Activated T-helper 17 cell treated with anti-CD3 and anti-CD28 coated beads, Interleukin-2, amount 50 U/mL, for 72 hours (primary cell): ENCODE measurements at regions not wholly inside any gene's neighbourhood (a gene's known extent, or its start where the extent isn't known, plus 50 kb on each side); places are given as distances from the start of the nearest gene placed in this dataset.

Experiments
- ATAC-seq: fragments of 150-1000 bp; cut with Tn5 transposase; replicated peaks from 2 replicates; pipeline ENCODE4 v1.10.0; 2021; ENCODE audit warnings: mild to moderate bottlenecking, moderate library complexity
- H3K27ac Mint-ChIP-seq: one replicate; pipeline ENCODE4 v1.8.0; 2022; ENCODE audit warnings: mixed read lengths
- H3K27me3 Mint-ChIP-seq: one replicate; pipeline ENCODE4 v1.8.0; 2022; ENCODE audit warnings: mixed read lengths
- H3K36me3 Mint-ChIP-seq: one replicate; pipeline ENCODE4 v1.8.0; 2022; ENCODE audit warnings: low read depth, mild to moderate bottlenecking, mixed read lengths
- H3K4me1 Mint-ChIP-seq: one replicate; pipeline ENCODE4 v1.8.0; 2022; ENCODE audit warnings: mixed read lengths
- H3K4me3 Mint-ChIP-seq: one replicate; pipeline ENCODE4 v1.8.0; 2022; ENCODE audit warnings: mild to moderate bottlenecking, mixed read lengths
- H3K9me3 Mint-ChIP-seq: one replicate; pipeline ENCODE4 v1.8.0; 2022; ENCODE audit warnings: mixed read lengths

DNA sequence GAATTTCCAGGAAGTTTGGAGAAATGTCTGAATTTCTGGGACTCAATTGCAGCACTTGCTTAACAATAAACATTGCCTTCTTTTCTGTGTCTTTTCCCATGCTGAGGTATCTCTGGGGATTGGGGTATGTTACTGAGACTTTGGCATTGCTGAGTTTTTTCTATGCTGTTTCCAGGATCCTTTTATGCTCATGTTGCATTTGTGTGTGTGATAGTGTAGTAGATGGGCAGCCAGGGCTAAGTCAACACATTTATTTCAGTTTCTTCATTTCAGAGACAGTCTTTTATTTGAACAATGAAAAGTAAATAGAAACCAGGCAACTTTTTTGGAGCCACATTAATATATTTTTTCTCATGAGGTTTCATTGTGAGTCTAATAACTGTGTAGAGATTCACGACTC, 1160.3 kb upstream of the TMEM132C start:
- Mint-ChIP-seq H3K4me3 (no peak overlapping the region), H3K9me3 (no peaks in the 10 kb centered on the region), H3K4me1 (no peaks in the 10 kb centered on the region), H3K27me3 (peaks cover 43% of the 10 kb centered on the region), H3K36me3 (no peaks in the 10 kb centered on the region), H3K27ac (no peak overlapping the region)
- ATAC-seq, result no peak

DNA sequence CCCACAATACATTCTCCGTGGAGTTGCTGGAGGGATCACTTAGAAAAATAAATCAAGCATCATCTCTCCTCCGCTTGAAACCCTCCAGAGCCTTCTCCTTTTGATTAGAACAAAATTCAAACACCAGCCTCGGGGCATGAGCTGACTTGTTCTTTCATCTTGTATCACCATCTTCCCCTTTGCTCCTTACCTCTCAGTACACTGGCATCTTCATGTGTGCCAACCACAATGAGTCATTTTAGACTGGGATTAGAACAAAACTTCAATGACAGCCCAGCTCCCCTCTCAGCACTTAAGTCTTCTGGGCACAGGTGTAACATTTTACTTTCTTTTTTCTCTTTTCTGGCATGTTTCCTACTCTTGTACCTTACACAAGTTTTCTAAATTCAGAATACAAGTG, 1159.2 kb upstream of the TMEM132C start:
- Mint-ChIP-seq H3K27ac (no peak overlapping the region), H3K27me3 (peaks cover 38% of the 10 kb centered on the region), H3K4me3 (no peak overlapping the region), H3K36me3 (no peaks in the 10 kb centered on the region), H3K9me3 (no peaks in the 10 kb centered on the region), H3K4me1 (no peaks in the 10 kb centered on the region)
- ATAC-seq, result no peak

- Mint-ChIP-seq H3K4me1 (no peaks in the 10 kb centered on the region), H3K4me3 (no peak overlapping the region), H3K36me3 (no peaks in the 10 kb centered on the region), H3K9me3 (no peaks in the 10 kb centered on the region), H3K27me3 (peaks cover 42% of the 10 kb centered on the region), H3K27ac (no peak overlapping the region)
- ATAC-seq, result peak; percentile 78
Measured at GRCh38 chr12:127108360-127109215, 1158.4 kb upstream of the TMEM132C start.

GRCh38 chr12:127113945-127114344, 1153.0 kb upstream of the TMEM132C start:
- no peak overlapping the region for H3K27ac Mint-ChIP-seq
- no peak for ATAC-seq
- peaks cover 22% of the 10 kb centered on the region for H3K27me3 Mint-ChIP-seq
- H3K4me1 Mint-ChIP-seq, result no peaks in the 10 kb centered on the region
- no peak overlapping the region for H3K4me3 Mint-ChIP-seq
- H3K36me3 Mint-ChIP-seq, result no peaks in the 10 kb centered on the region
- H3K9me3 Mint-ChIP-seq, result no peaks in the 10 kb centered on the region

DNA sequence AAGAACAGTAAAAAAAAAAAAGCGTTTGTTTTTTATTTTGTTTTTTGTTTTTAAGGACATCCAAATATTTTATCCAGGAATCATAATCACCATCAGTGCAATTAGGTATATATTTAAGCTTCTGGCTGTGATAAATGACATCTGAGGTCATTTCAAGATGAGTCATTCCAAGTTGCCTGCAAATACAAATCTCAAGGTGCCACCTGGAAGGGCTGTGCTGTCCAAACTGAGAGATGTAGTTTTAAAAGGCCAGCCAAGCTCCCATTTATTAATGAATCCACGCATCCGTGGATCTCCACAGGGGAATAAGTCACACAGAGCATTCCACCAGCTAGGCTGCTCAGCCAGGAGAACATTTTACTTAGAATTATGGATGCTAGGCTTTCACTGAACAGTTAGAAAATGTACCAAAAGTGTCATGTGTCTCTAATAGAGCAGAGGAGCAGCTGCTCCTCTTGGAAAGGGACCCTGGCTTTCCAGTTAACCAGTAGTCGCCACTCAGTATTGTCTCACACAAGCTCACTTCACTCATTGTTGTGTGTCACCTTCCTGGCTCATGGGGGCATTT, 1151.4 kb upstream of the TMEM132C start:
- no peaks in the 10 kb centered on the region for H3K4me1 Mint-ChIP-seq
- no peaks in the 10 kb centered on the region for H3K9me3 Mint-ChIP-seq
- H3K4me3 Mint-ChIP-seq, result no peak overlapping the region
- no peak for ATAC-seq
- no peak overlapping the region for H3K27ac Mint-ChIP-seq
- H3K36me3 Mint-ChIP-seq, result no peaks in the 10 kb centered on the region
- H3K27me3 Mint-ChIP-seq, result peaks cover 16% of the 10 kb centered on the region

DNA sequence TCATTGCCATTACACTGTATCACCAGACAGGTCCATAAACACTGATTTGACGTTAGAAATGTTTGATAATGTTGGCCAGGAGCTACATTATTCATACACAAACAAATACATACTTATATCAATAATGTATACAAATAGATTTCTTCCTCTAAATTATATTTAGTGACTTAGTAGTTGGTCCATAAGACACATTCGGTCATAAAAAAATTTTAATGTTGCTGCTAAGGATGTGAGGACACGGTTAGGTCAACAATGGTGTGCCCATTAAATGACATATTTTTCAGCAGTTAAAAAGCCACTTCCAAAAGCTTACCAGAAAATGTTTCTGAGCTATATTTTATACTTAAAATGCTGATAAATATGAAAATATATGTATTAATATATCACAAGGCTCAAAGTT, 1148.7 kb upstream of the TMEM132C start:
- no peaks in the 10 kb centered on the region for H3K4me1 Mint-ChIP-seq
- H3K27me3 Mint-ChIP-seq, result peaks cover 19% of the 10 kb centered on the region
- no peak overlapping the region for H3K4me3 Mint-ChIP-seq
- no peaks in the 10 kb centered on the region for H3K36me3 Mint-ChIP-seq
- H3K27ac Mint-ChIP-seq, result no peak overlapping the region
- H3K9me3 Mint-ChIP-seq, result no peaks in the 10 kb centered on the region
- no peak for ATAC-seq

DNA sequence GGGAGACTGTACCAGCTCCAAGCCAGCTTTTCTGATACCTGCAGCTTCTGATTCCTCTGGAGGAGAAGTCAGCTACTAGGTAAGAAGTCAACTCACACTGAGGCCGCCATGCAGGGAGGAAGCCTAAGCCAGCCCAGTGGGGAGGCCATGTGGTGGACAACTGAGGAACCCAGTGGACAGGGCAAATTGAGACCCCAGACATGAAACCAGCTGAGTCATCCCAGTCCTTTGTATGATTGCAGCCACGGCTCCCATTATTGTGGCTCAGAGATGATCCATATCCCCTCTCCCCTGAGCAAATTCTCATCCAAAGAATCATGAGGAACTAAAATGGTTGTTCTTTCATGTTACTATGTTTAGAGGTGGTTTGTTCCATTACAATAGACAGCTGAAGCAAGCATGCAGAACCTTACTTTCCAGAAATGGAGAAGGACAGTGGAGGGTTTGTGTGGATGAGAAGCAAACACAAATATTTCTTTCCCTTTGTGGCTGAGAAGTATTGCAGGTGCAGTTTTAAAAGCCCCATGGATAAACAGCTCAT, 1147.3 kb upstream of the TMEM132C start:
- H3K36me3 Mint-ChIP-seq, result no peaks in the 10 kb centered on the region
- H3K9me3 Mint-ChIP-seq, result no peaks in the 10 kb centered on the region
- no peaks in the 10 kb centered on the region for H3K4me1 Mint-ChIP-seq
- H3K27ac Mint-ChIP-seq, result no peak overlapping the region
- no peak overlapping the region for H3K4me3 Mint-ChIP-seq
- H3K27me3 Mint-ChIP-seq, result peaks cover 19% of the 10 kb centered on the region
- ATAC-seq, result no peak

- no peak for ATAC-seq
- Mint-ChIP-seq H3K4me3 (no peak overlapping the region), H3K4me1 (no peaks in the 10 kb centered on the region), H3K27me3 (peaks cover 19% of the 10 kb centered on the region), H3K9me3 (no peaks in the 10 kb centered on the region), H3K36me3 (no peaks in the 10 kb centered on the region), H3K27ac (no peak overlapping the region)
Measured at GRCh38 chr12:127120851-127121250, 1146.1 kb upstream of the TMEM132C start.

GRCh38 chr12:127121494-127122084, 1145.4 kb upstream of the TMEM132C start:
- H3K9me3 Mint-ChIP-seq, result no peaks in the 10 kb centered on the region
- H3K4me1 Mint-ChIP-seq, result peaks cover 4% of the 10 kb centered on the region
- no peak overlapping the region for H3K27ac Mint-ChIP-seq
- no peak for ATAC-seq
- H3K36me3 Mint-ChIP-seq, result no peaks in the 10 kb centered on the region
- H3K4me3 Mint-ChIP-seq, result no peak overlapping the region
- peaks cover 13% of the 10 kb centered on the region for H3K27me3 Mint-ChIP-seq

GRCh38 chr12:127125607-127126259, 1141.2 kb upstream of the TMEM132C start:
- peak; percentile 84 for ATAC-seq
- peaks cover 16% of the 10 kb centered on the region for H3K27me3 Mint-ChIP-seq
- peak overlapping the region; percentile 74 for H3K27ac Mint-ChIP-seq
- peak overlapping the region; percentile 29 for H3K4me3 Mint-ChIP-seq
- no peaks in the 10 kb centered on the region for H3K9me3 Mint-ChIP-seq
- H3K4me1 Mint-ChIP-seq, result peaks cover 5% of the 10 kb centered on the region
- H3K36me3 Mint-ChIP-seq, result no peaks in the 10 kb centered on the region

DNA sequence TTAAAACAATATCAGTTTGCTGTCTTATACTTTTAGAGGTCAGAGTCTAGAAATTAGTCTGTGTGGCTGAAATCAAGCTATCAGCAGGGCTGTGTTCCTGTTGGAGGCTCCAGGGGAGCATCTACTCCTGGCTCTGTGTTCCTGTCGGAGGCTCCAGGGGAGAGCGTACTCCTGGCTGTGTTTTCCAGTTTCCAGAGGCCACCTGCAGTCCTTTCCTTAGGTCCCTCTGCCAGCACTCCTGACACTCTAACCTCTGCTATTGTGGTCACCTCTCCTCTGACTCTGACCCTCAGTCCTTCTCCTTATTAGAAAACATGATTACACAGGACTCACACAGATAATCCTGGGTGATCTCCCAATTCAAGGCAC, 1140.7 kb upstream of the TMEM132C start:
- no peak for ATAC-seq
- Mint-ChIP-seq H3K27ac (peak overlapping the region; percentile 74), H3K36me3 (no peaks in the 10 kb centered on the region)

GRCh38 chr12:127127897-127128296, 1139.1 kb upstream of the TMEM132C start:
- H3K27me3 Mint-ChIP-seq, result peaks cover 10% of the 10 kb centered on the region
- no peak overlapping the region for H3K4me3 Mint-ChIP-seq
- H3K4me1 Mint-ChIP-seq, result peaks cover 5% of the 10 kb centered on the region
- H3K27ac Mint-ChIP-seq, result peak overlapping the region; percentile 25
- no peaks in the 10 kb centered on the region for H3K9me3 Mint-ChIP-seq
- H3K36me3 Mint-ChIP-seq, result no peaks in the 10 kb centered on the region
- no peak for ATAC-seq

More for the DNA sequence above, 1140.7 kb upstream of the TMEM132C start:
- H3K9me3 Mint-ChIP-seq, result no peaks in the 10 kb centered on the region
- H3K27me3 Mint-ChIP-seq, result peaks cover 13% of the 10 kb centered on the region
- peak overlapping the region; percentile 29 for H3K4me3 Mint-ChIP-seq
- H3K4me1 Mint-ChIP-seq, result peaks cover 5% of the 10 kb centered on the region

- H3K27me3 Mint-ChIP-seq, result peaks cover 13% of the 10 kb centered on the region
Measured at GRCh38 chr12:127130506-127131124, 1136.4 kb upstream of the TMEM132C start.

GRCh38 chr12:127133675-127134335, 1133.2 kb upstream of the TMEM132C start:
- H3K36me3 Mint-ChIP-seq, result no peaks in the 10 kb centered on the region
- ATAC-seq, result no peak

More at GRCh38 chr12:127130506-127131124, 1136.4 kb upstream of the TMEM132C start:
- no peaks in the 10 kb centered on the region for H3K36me3 Mint-ChIP-seq
- no peak overlapping the region for H3K4me3 Mint-ChIP-seq
- no peaks in the 10 kb centered on the region for H3K9me3 Mint-ChIP-seq
- ATAC-seq, result no peak
- peaks cover 5% of the 10 kb centered on the region for H3K4me1 Mint-ChIP-seq
- no peak overlapping the region for H3K27ac Mint-ChIP-seq

More at GRCh38 chr12:127133675-127134335, 1133.2 kb upstream of the TMEM132C start:
- H3K4me3 Mint-ChIP-seq, result no peak overlapping the region
- H3K9me3 Mint-ChIP-seq, result no peaks in the 10 kb centered on the region
- no peak overlapping the region for H3K27ac Mint-ChIP-seq
- no peaks in the 10 kb centered on the region for H3K4me1 Mint-ChIP-seq
- H3K27me3 Mint-ChIP-seq, result peaks cover 11% of the 10 kb centered on the region
